Astrocyte (in vitro differentiated cells and primary cell): ENCODE measurements at regions not wholly inside any gene's neighbourhood (a gene's known extent, or its start where the extent isn't known, plus 50 kb on each side); places are given as distances from the start of the nearest gene placed in this dataset.

Experiments used
- DNase-seq: peaks from one replicate; pipeline ENCODE4 v3.0.0-alpha.2; 2010; ENCODE audit warnings: low read depth
- FAIRE-seq: peaks from 2 replicates; lab custom pipeline; 2011; peaks lifted over from hg19 to GRCh38; lab: Jason Lieb, UNC
- H2AFZ ChIP-seq: 2 replicates; pipeline ENCODE4 v1.6.0; 2012; ENCODE audit warnings: low read depth, low read length, inconsistent platforms
- H3K27ac ChIP-seq: 2 replicates; pipeline ENCODE4 v1.5.1; 2011; ENCODE audit warnings: low read depth, low read length, inconsistent platforms
- H3K27me3 ChIP-seq: 2 replicates; pipeline ENCODE4 v1.6.0; 2011; ENCODE audit warnings: low read length, inconsistent platforms; ENCODE audit not compliant: insufficient read depth
- H3K36me3 ChIP-seq: 2 replicates; pipeline ENCODE4 v1.5.1; 2011; ENCODE audit warnings: low read length, inconsistent platforms; ENCODE audit not compliant: insufficient read depth
- H3K4me1 ChIP-seq: 2 replicates; pipeline ENCODE4 v1.5.1; 2011; ENCODE audit warnings: low read length, inconsistent platforms; ENCODE audit not compliant: insufficient read depth
- H3K4me2 ChIP-seq: 2 replicates; pipeline ENCODE4 v1.6.0; 2012; ENCODE audit warnings: low read length, inconsistent platforms
- H3K4me3 ChIP-seq: 2 replicates; pipeline ENCODE4 v1.5.1; 2011; ENCODE audit warnings: low read depth, mild to moderate bottlenecking, low read length, inconsistent platforms; ENCODE audit not compliant: insufficient read depth
- H3K79me2 ChIP-seq: 2 replicates; pipeline ENCODE4 v1.6.0; 2012; ENCODE audit warnings: mild to moderate bottlenecking, low read length, inconsistent platforms; ENCODE audit not compliant: insufficient read depth
- H3K9ac ChIP-seq: 2 replicates; pipeline ENCODE4 v1.6.0; 2012; ENCODE audit warnings: mild to moderate bottlenecking, low read length, inconsistent platforms
- H3K9me3 ChIP-seq: 2 replicates; pipeline ENCODE4 v1.5.1; 2012; ENCODE audit warnings: low read depth, mild to moderate bottlenecking, low read length, inconsistent platforms; ENCODE audit not compliant: insufficient read depth
- H4K20me1 ChIP-seq: 2 replicates; pipeline ENCODE4 v1.6.0; 2012; ENCODE audit warnings: low read length, inconsistent platforms; ENCODE audit not compliant: insufficient read depth
- H3K27ac Mint-ChIP-seq: one replicate; pipeline ENCODE4 v1.8.0; 2021; ENCODE audit warnings: mild to moderate bottlenecking, mixed read lengths; ENCODE audit not compliant: unreplicated experiment
- H3K27me3 Mint-ChIP-seq: one replicate; pipeline ENCODE4 v1.8.0; 2021; ENCODE audit warnings: low read depth, mixed read lengths; ENCODE audit not compliant: unreplicated experiment
- H3K36me3 Mint-ChIP-seq: one replicate; pipeline ENCODE4 v1.8.0; 2021; ENCODE audit warnings: low read depth, mixed read lengths; ENCODE audit not compliant: unreplicated experiment
- H3K4me1 Mint-ChIP-seq: one replicate; pipeline ENCODE4 v1.8.0; 2021; ENCODE audit warnings: low read depth, mixed read lengths; ENCODE audit not compliant: unreplicated experiment
- H3K4me3 Mint-ChIP-seq: one replicate; pipeline ENCODE4 v1.8.0; 2021; ENCODE audit warnings: mild to moderate bottlenecking, moderate library complexity, mixed read lengths; ENCODE audit not compliant: unreplicated experiment
- H3K9me3 Mint-ChIP-seq: one replicate; pipeline ENCODE4 v1.8.0; 2021; ENCODE audit warnings: mild to moderate bottlenecking, mixed read lengths; ENCODE audit not compliant: unreplicated experiment
- EZH2 ChIP-seq: IDR thresholded peaks from 2 replicates; pipeline ENCODE4 v1.6.1; 2012; ENCODE audit warnings: mild to moderate bottlenecking, low read length, inconsistent platforms; ENCODE audit not compliant: insufficient read depth
- TF ChIP-seq, protein P1 (sequence below): IDR thresholded peaks from 2 replicates; pipeline ENCODE4 v1.5.1; 2011; ENCODE audit warnings: low read depth, mild to moderate bottlenecking, inconsistent platforms, low read length, moderate library complexity; ENCODE audit not compliant: insufficient read depth

DNA sequence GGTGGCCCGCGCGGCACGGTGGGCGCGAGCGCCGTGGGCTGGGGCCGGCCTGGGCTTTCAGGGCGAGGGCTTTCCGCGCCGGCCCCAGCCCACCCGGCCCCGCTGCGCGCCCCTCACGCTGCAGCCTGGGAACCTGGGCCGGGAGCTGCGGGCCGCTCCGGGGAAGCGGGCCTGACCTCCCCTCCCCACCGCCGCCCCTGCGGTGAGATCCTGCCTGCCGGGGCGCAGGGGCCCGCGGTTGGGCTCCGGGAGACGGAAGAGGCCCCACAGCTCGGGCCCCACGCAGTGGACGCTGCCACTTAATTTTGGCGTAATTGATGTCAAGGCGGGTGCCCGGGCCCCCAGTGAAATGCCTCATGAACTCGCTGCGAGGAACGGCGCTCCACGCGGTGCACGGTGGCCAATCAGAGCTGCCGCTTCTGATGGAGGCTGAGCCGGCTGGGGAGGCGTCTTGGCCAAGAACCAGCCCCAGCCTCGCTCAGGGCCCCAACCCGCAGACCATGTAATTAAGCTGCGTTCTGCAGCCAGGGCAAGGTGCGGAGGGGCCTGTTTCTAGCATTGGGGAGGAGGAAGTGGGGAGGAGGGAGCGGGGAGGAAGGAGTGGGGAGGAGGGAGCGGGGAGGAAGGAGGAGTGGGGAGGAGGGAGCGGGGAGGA is 96.1 kb upstream of the BHLHE23 start:
- no peak overlapping the region for H3K9ac ChIP-seq
- H3K4me3 ChIP-seq, result no peak overlapping the region
- no peak overlapping the region for H3K27ac ChIP-seq
- DNase-seq, result no peak
- H3K27ac Mint-ChIP-seq, result no peak overlapping the region
- H3K4me1 ChIP-seq, result peaks cover 6% of the 10 kb centered on the region
- H3K27me3 ChIP-seq, result peaks cover 7% of the 10 kb centered on the region
- no peaks in the 10 kb centered on the region for H3K4me1 Mint-ChIP-seq
- no peaks in the 10 kb centered on the region for H3K79me2 ChIP-seq
- H3K27me3 Mint-ChIP-seq, result peaks cover 29% of the 10 kb centered on the region
- peak overlapping the region; percentile 84 for H2AFZ ChIP-seq
- H3K9me3 ChIP-seq, result no peaks in the 10 kb centered on the region
- no peaks in the 10 kb centered on the region for H4K20me1 ChIP-seq
- H3K4me3 Mint-ChIP-seq, result peak overlapping the region; percentile 50
- no peaks in the 10 kb centered on the region for H3K9me3 Mint-ChIP-seq
- H3K4me2 ChIP-seq, result peak overlapping the region; percentile 90
- no peaks in the 10 kb centered on the region for H3K36me3 Mint-ChIP-seq
- H3K36me3 ChIP-seq, result no peaks in the 10 kb centered on the region
- no peak for TF ChIP-seq EZH2
- TF ChIP-seq, protein P1, sequence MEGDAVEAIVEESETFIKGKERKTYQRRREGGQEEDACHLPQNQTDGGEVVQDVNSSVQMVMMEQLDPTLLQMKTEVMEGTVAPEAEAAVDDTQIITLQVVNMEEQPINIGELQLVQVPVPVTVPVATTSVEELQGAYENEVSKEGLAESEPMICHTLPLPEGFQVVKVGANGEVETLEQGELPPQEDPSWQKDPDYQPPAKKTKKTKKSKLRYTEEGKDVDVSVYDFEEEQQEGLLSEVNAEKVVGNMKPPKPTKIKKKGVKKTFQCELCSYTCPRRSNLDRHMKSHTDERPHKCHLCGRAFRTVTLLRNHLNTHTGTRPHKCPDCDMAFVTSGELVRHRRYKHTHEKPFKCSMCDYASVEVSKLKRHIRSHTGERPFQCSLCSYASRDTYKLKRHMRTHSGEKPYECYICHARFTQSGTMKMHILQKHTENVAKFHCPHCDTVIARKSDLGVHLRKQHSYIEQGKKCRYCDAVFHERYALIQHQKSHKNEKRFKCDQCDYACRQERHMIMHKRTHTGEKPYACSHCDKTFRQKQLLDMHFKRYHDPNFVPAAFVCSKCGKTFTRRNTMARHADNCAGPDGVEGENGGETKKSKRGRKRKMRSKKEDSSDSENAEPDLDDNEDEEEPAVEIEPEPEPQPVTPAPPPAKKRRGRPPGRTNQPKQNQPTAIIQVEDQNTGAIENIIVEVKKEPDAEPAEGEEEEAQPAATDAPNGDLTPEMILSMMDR, result no peak
- no peak for FAIRE-seq

- Histone ChIP-seq H3K4me3 (peak overlapping the region; percentile 61), H3K36me3 (no peaks in the 10 kb centered on the region), H4K20me1 (no peaks in the 10 kb centered on the region), H2AFZ (peak overlapping the region; percentile 84), H3K27ac (no peak overlapping the region), H3K4me1 (peaks cover 6% of the 10 kb centered on the region), H3K4me2 (peak overlapping the region; percentile 90), H3K9me3 (no peaks in the 10 kb centered on the region), H3K79me2 (no peaks in the 10 kb centered on the region), H3K9ac (peak overlapping the region; percentile 55), H3K27me3 (peaks cover 7% of the 10 kb centered on the region)
- DNase-seq (peak; percentile 18), FAIRE-seq (no peak)
- Mint-ChIP-seq H3K27me3 (peaks cover 27% of the 10 kb centered on the region), H3K9me3 (no peaks in the 10 kb centered on the region), H3K36me3 (no peaks in the 10 kb centered on the region), H3K4me3 (peak overlapping the region; percentile 68), H3K27ac (no peak overlapping the region), H3K4me1 (no peaks in the 10 kb centered on the region)
- TF ChIP-seq, protein P1, result no peak
- TF ChIP-seq EZH2, result peak; percentile 38
Observed at GRCh38 chr20:63101781-63102720, 95.3 kb upstream of the BHLHE23 start.
